GM23338 (cell line): ENCODE measurements at regions not wholly inside any gene's neighbourhood (a gene's known extent, or its start where the extent isn't known, plus 50 kb on each side); places are given as distances from the start of the nearest gene placed in this dataset.

Experiments
- CREB1 ChIP-seq: fragments of 250-450 bp; sonication (Bioruptor Pico); IDR thresholded peaks from 2 replicates; pipeline ENCODE4 v1.5.0; 2020; ENCODE audit warnings: low read depth, mild to moderate bottlenecking, moderate library complexity
- EZH2phosphoT487 ChIP-seq: fragments of 200-600 bp; sonication (generic); IDR thresholded peaks from one replicate; pipeline ENCODE4 v1.8.1; 2018; ENCODE audit warnings: antibody characterized with exemption; ENCODE audit not compliant: unreplicated experiment
- JUNB ChIP-seq: IDR thresholded peaks from one replicate; pipeline ENCODE4 v1.6.1; 2016; ENCODE audit warnings: antibody characterized with exemption; ENCODE audit not compliant: unreplicated experiment
- NANOG ChIP-seq: IDR thresholded peaks from 2 replicates; pipeline ENCODE4 v1.6.1; 2016; ENCODE audit warnings: antibody characterized with exemption, borderline replicate concordance
- TF ChIP-seq, protein P1 (sequence below): IDR thresholded peaks from one replicate; pipeline ENCODE4 v1.6.1; 2018; ENCODE audit warnings: antibody characterized with exemption; ENCODE audit not compliant: unreplicated experiment

DNA sequence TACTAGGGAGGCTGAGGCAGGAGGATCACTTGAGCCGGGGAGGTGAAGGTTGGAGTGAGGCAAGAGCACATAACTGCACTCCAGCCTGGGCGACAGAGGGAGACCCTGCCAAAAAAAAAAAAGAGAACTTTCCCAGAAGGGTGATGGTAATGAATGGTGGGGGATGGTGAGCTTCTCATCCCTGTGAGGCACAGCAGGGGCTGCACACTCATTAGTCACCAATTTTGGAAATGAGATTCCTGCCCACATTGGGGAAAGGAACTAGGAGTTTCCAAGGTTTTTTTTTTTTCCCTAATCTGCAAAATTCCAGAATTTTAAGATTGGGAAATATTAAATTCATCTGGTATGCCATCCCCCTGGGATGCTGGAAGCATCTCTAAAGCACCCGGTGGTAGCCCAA, 50.2 kb upstream of the SSBP3 start (continued):
- TF ChIP-seq, protein P1, sequence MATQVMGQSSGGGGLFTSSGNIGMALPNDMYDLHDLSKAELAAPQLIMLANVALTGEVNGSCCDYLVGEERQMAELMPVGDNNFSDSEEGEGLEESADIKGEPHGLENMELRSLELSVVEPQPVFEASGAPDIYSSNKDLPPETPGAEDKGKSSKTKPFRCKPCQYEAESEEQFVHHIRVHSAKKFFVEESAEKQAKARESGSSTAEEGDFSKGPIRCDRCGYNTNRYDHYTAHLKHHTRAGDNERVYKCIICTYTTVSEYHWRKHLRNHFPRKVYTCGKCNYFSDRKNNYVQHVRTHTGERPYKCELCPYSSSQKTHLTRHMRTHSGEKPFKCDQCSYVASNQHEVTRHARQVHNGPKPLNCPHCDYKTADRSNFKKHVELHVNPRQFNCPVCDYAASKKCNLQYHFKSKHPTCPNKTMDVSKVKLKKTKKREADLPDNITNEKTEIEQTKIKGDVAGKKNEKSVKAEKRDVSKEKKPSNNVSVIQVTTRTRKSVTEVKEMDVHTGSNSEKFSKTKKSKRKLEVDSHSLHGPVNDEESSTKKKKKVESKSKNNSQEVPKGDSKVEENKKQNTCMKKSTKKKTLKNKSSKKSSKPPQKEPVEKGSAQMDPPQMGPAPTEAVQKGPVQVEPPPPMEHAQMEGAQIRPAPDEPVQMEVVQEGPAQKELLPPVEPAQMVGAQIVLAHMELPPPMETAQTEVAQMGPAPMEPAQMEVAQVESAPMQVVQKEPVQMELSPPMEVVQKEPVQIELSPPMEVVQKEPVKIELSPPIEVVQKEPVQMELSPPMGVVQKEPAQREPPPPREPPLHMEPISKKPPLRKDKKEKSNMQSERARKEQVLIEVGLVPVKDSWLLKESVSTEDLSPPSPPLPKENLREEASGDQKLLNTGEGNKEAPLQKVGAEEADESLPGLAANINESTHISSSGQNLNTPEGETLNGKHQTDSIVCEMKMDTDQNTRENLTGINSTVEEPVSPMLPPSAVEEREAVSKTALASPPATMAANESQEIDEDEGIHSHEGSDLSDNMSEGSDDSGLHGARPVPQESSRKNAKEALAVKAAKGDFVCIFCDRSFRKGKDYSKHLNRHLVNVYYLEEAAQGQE = no peak
- no peak for TF ChIP-seq CREB1 (CRISPR knock-in tag)
- no peak for TF ChIP-seq EZH2phosphoT487
- no peak for TF ChIP-seq JUNB
- no peak for TF ChIP-seq NANOG
